Esophagus (tissue), 2 donors: ENCODE measurements at regions not wholly inside any gene's neighbourhood (a gene's known extent, or its start where the extent isn't known, plus 50 kb on each side); places are given as distances from the start of the nearest gene placed in this dataset.
"Not testable (repeated sequence)": the region's sequence is repeated elsewhere in the genome, so short reads cannot be mapped to it uniquely, and the experiment has no call there.

Experiments used
- H3K27ac ChIP-seq, 2 donors: one replicate each; pipeline ENCODE4 v1.5.1; 2013; ENCODE audit warnings: low read depth in 2 of 2, mild to moderate bottlenecking in 2 of 2, inconsistent platforms in 1 of 2, low read length in 1 of 2, moderate library complexity in 1 of 2
- H3K27me3 ChIP-seq, 2 donors: one replicate each; pipeline ENCODE4 v1.6.1; 2013; ENCODE audit warnings: low read length in 2 of 2, control low read depth in 1 of 2, mild to moderate bottlenecking in 1 of 2; ENCODE audit not compliant: insufficient read depth in 2 of 2, control insufficient read depth in 1 of 2
- H3K36me3 ChIP-seq, 2 donors: one replicate each; pipeline ENCODE4 v1.6.1; 2013; ENCODE audit warnings: low read length in 1 of 2; ENCODE audit not compliant: control insufficient read depth in 2 of 2, insufficient read depth in 2 of 2
- H3K4me1 ChIP-seq, 2 donors: one replicate each; pipeline ENCODE4 v1.6.1; 2013; ENCODE audit warnings: low read length in 1 of 2; ENCODE audit not compliant: control insufficient read depth in 2 of 2, insufficient read depth in 2 of 2
- H3K4me3 ChIP-seq, 2 donors: one replicate each; pipeline ENCODE4 v1.5.1; 2013; ENCODE audit warnings: low read length in 2 of 2, mild to moderate bottlenecking in 2 of 2, low read depth in 1 of 2, moderate library complexity in 1 of 2
- H3K9me3 ChIP-seq, 2 donors: one replicate each; pipeline ENCODE4 v1.6.1; 2013; ENCODE audit warnings: mild to moderate bottlenecking in 2 of 2, low read depth in 1 of 2, low read length in 1 of 2, moderate library complexity in 1 of 2; ENCODE audit not compliant: control insufficient read depth in 2 of 2, insufficient read depth in 1 of 2
- WGBS, 2 donors: extraction: QIAGEN DNeasy Blood & Tissue Kit; methylation state at CpG; one replicate each; pipeline ENCODE4 v1.1.7; 2013; 5-methylcytosine and 5-hydroxymethylcytosine counted together
- donor health status: healthy with polysubstance abuse.
- donor health status: Bipolar disorder and iron deficiency.

DNA sequence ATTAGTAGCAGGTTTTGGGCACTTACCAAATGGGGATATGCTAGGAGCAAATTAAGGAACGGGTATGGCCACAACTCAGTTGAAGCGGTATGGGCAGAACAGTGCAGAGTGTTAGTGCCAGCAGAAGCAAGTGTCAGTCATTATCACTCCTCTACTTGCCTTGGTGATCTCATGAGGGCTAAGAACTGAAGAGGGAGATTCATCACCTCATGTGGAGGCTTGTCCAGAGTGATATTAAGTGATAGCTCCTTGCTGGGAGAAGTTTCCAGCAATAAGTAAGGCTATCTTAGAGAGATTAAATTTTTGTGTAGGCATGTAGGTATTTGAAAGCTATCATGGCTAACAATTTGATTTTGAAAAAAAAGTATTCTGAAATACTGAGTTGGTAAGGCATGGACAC, 615.4 kb upstream of the SMIM31 start:
- no peaks in the 10 kb centered on the region for H3K36me3 ChIP-seq
- H3K27me3 ChIP-seq: no peaks in the 10 kb centered on the region
- 75 to 86% methylated on average over 2 of the region's 2 CpGs for WGBS, 2 donors
- no peak overlapping the region for H3K4me3 ChIP-seq
- H3K9me3 ChIP-seq: no peaks in the 10 kb centered on the region
- no peaks in the 10 kb centered on the region for H3K4me1 ChIP-seq
- H3K27ac ChIP-seq: no peak overlapping the region

DNA sequence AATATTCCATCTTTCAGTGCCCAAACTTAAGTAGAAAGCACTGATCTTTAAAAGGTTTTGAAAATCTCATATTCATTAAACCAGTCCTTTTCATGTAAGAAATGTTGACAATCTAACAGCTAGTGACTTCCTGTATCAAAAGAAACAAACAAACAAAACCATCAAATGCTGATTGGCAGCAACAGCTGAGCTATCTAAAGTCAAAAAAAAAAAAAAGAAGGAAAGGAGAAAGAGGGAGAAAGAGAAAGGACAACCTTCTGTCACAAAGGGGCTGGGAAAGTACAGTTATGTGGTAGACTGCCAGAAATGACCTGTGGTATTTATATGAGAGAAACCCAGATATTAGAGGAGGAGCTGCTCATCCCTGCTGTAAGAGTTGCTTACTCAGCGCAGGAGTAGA, 614.6 kb upstream of the SMIM31 start:
- Histone ChIP-seq H3K27me3 (no peaks in the 10 kb centered on the region), H3K4me1 (no peaks in the 10 kb centered on the region), H3K36me3 (no peaks in the 10 kb centered on the region), H3K27ac (no peak overlapping the region), H3K4me3 (no peak overlapping the region), H3K9me3 (no peaks in the 10 kb centered on the region)
- WGBS, 2 donors: 96 to 97% methylated on average over 1 of the region's 1 CpG

DNA sequence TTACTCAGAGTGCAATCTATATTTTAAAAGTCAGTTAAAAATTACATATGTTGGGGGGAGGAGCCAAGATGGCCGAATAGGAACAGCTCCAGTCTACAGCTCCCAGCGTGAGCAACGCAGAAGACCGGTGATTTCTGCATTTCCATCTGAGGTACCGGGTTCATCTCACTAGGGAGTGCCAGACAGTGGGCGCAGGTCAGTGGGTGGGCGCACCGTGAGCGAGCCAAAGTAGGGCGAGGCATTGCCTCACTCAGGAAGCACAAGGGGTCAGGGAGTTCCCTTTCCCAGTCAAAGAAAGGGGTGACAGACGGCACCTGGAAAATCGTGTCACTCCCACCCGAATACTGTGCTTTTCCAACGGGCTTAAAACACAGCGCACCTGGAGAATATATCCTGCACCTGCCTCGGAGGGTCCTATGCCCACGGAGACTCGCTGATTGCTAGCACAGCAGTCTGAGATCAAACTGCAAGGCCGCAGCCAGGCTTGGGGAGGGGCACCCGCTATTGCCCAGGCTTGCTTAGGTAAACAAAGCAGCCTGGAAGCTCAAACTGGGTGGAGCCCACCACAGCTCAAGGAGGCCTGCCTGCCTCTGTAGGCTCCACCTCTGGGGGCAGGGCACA, 612.1 kb upstream of the SMIM31 start:
- H3K36me3 ChIP-seq, H3K4me3 ChIP-seq, H3K9me3 ChIP-seq, H3K4me1 ChIP-seq, H3K27me3 ChIP-seq, H3K27ac ChIP-seq: not testable (repeated sequence)
- 65 to 69% methylated on average over 20 of the region's 20 CpGs for WGBS, 2 donors

DNA sequence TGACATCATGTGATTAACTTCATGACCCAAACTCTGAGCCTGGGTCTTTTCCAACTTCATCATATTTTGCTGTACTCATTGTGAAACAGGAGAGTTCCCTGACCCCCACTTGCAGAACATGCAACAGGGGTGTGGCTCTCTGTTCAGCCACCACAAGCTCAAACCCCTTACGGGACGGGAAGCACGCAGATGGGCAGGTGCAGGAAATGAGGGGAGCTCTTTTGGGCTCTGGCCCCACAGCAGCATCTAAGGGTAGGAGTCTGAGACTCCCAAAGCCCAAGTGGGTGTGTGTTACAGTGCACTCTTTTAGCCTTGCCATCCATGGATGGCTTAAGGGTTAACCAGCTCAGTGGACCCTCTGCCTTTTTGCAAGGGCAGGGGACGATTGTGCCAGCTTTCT, 599.5 kb upstream of the SMIM31 start:
- Histone ChIP-seq H3K27me3 (no peaks in the 10 kb centered on the region), H3K4me1 (no peaks in the 10 kb centered on the region), H3K4me3 (no peak overlapping the region), H3K36me3 (no peaks in the 10 kb centered on the region), H3K9me3 (no peaks in the 10 kb centered on the region), H3K27ac (no peak overlapping the region)
- WGBS, 2 donors: 70 to 81% methylated on average over 4 of the region's 4 CpGs

DNA sequence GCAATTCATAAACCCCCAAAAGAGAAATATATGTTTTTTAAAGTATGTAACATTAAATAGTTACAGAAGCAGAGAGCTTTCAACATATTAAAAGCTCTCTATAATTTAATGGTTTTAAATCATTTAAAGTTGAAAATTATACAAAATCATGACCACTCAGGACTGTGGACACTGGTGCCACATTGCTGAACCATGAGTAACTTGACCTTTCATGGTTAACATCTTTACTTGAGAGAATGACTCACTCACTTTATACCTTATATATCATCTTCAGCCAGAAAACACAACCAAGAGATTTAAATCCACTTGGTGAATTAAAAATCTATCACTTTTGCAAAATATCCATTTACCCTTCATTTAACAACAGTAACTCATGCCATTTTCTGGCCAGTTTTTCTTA, 584.3 kb upstream of the SMIM31 start:
- H3K4me1 ChIP-seq: no peaks in the 10 kb centered on the region
- H3K36me3 ChIP-seq: no peaks in the 10 kb centered on the region
- H3K9me3 ChIP-seq: no peaks in the 10 kb centered on the region
- no peak overlapping the region for H3K4me3 ChIP-seq
- H3K27ac ChIP-seq: no peak overlapping the region
- no peaks in the 10 kb centered on the region for H3K27me3 ChIP-seq

DNA sequence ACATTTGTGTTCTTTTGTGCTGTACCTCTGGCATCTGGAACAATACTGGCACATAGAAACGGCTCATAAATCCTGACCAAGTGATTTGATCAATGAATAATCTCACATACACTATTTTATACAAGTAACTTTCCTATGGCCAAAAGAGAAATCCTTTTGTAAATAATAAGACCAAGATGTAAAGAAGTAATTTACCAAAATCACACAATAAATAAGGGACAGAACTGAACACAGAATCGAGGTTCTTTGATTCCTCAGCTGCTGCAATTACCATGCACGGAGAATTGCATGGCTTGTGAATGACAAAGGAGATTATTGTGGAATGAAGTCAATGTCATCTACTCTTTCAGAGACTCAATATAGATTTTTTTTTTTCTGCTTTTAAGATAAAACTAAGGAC, 576.8 kb upstream of the SMIM31 start:
- H3K4me1 ChIP-seq: no peaks in the 10 kb centered on the region
- no peak overlapping the region for H3K4me3 ChIP-seq
- WGBS, 2 donors: 37 to 40% methylated on average over 3 of the region's 3 CpGs
- H3K27me3 ChIP-seq: no peaks in the 10 kb centered on the region
- no peak overlapping the region for H3K27ac ChIP-seq
- no peaks in the 10 kb centered on the region for H3K9me3 ChIP-seq
- H3K36me3 ChIP-seq: no peaks in the 10 kb centered on the region

DNA sequence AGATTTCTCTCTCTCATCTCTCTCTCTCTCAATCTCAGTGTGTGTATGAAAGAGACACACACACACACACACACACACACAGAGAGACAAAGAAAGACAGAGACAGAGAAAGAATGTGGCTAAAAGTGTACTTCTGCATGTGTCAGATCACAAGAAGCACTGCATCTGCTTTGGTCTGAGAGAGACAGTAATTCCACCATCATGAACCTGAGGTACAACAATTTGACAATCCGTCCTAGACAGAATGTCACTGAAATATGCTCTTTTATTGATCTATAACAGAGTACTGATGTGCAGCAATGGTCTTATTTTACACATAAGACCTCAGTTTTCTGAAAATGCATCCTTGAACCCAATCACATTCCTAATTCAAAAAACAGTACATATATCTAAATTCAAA, 576.2 kb upstream of the SMIM31 start:
- H3K27me3 ChIP-seq: no peaks in the 10 kb centered on the region
- no peaks in the 10 kb centered on the region for H3K36me3 ChIP-seq
- H3K4me1 ChIP-seq: no peaks in the 10 kb centered on the region
- 0% methylated on average over 1 of the region's 1 CpG for WGBS, 2 donors
- no peak overlapping the region for H3K27ac ChIP-seq
- no peaks in the 10 kb centered on the region for H3K9me3 ChIP-seq
- H3K4me3 ChIP-seq: no peak overlapping the region

DNA sequence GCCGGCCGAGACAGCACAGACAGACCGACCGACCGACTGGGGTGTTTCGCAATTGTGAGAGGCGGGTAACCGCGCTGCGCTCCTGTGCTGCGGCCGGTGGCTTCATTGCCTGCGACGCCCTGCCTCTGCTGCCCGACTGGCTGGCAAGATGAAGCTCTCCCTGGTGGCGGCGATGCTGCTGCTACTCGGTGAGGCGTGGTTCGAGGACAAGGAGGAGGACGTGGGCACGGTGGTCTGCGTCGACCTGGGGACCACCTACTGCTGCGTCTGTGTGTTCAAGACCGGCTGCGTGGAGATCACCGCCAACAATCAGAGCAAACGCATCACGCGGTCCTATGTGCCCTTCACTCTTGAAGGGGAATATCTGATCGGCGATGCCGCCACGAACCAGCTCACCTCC, 565.7 kb upstream of the SMIM31 start:
- no peaks in the 10 kb centered on the region for H3K4me1 ChIP-seq
- H3K27me3 ChIP-seq: no peaks in the 10 kb centered on the region
- H3K4me3 ChIP-seq: no peak overlapping the region
- peaks cover 0 to 3% of the 10 kb centered on the region in 2 donors for H3K9me3 ChIP-seq
- no peaks in the 10 kb centered on the region for H3K36me3 ChIP-seq
- no peak overlapping the region for H3K27ac ChIP-seq
- 95 to 97% methylated on average over 35 of the region's 35 CpGs for WGBS, 2 donors

DNA sequence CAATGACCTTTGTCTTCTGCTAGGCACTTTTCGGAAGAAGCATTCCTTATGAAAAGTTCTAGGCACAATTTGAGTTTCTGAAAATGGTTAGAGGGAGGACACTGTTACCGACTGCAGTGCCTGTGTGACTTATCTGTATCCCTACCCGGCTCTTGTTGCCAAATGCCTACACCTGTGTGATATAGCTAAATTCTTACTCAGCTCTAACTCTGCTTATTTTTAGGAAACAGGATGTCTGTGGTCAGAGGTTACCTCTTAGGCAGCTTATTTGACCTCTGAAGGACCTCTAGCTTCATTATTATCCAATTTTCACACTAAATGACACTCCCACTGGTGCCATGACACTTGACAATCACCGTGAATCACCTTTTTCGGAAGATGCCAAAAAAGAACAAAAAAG, 561.1 kb upstream of the SMIM31 start:
- WGBS, 2 donors: 83 to 90% methylated on average over 5 of the region's 5 CpGs
- Histone ChIP-seq H3K36me3 (no peaks in the 10 kb centered on the region), H3K4me3 (no peak overlapping the region), H3K27me3 (no peaks in the 10 kb centered on the region), H3K9me3 (peaks cover 0 to 3% of the 10 kb centered on the region in 2 donors), H3K4me1 (no peaks in the 10 kb centered on the region), H3K27ac (no peak overlapping the region)

DNA sequence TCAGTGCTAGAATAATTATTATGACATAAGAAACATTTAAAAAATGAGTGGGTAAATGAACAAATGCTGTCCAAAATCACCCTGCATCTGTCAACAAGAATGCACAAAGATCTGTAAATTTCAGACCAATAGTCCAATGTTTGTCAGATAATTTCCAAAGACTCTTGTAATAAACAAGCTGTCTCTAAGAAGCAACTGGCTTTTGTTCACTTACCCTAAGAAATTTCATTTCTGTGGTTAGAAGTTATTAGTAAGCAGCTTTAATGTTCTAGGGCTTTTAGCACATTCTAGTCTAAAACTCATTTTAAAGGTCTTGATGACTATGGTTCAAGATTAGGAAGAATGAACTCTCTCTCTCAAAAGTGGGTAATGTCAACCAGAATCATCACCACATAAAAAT, 560.3 kb upstream of the SMIM31 start:
- Histone ChIP-seq H3K27me3 (no peaks in the 10 kb centered on the region), H3K4me1 (no peaks in the 10 kb centered on the region), H3K36me3 (no peaks in the 10 kb centered on the region), H3K4me3 (no peak overlapping the region), H3K9me3 (no peaks in the 10 kb centered on the region), H3K27ac (no peak overlapping the region)
